Stimulated activated CD8-positive, alpha-beta memory T cell treated with anti-CD3 and anti-CD28 coated beads, Interleukin-2, amount 100 ng/mL, for 1 hour (primary cell): ENCODE measurements at regions not wholly inside any gene's neighbourhood (a gene's known extent, or its start where the extent isn't known, plus 50 kb on each side); places are given as distances from the start of the nearest gene placed in this dataset.

ENCODE experiments used
- DNase-seq, 2 donors: peaks; one replicate each; pipeline ENCODE4 v3.0.0-alpha.2; 2020; ENCODE audit warnings: low read depth in 2 of 2

DNA sequence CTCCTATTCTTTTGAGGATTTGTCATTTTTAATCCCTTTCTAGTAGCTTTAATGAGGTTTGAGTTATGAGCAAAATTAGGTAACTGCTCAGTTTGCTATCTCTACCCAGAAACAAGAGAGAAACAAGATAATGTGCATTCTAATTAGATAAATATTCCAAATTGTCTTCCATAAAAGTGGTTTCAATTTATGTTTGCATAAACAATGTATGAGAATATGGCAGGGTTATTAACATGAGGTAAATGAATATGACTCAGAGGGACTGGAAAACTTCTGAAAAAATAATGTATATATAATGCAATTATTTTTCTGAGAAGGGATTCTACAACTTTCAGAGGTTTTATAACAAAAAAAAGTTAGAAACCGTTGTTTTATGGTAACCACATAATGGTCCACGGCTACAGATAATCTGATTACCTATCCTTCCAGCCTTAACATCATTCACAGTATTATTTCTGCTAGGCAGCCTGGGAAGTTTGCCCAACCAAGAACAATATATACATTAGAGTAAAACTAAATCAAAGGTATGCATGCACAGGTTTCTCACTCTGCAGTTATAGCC lies 101.2 kb downstream of the CRPPA start:
- DNase-seq = no peak

GRCh38 chr7:16318989-16319915 lies 102.1 kb downstream of the CRPPA start:
- no peak for DNase-seq

DNA sequence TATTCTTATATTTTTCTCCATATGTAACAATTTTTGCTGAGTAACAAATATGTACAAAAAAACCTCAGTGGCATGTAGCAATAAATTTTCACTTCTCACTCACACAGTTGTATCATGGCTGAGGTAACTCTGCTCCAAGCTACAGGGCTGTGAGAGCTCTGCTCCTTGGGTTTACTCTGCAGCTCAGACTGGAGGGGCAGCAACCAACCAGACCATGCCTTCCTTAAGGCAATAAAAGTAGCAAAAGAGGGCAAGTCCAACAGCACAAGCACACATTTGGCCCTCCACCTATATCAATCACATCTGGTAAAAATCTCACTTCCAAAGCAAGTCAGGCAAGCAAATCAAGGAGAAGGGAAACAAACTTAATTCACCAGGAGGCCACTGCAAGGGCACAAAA lies 102.9 kb downstream of the CRPPA start:
- no peak for DNase-seq

DNA sequence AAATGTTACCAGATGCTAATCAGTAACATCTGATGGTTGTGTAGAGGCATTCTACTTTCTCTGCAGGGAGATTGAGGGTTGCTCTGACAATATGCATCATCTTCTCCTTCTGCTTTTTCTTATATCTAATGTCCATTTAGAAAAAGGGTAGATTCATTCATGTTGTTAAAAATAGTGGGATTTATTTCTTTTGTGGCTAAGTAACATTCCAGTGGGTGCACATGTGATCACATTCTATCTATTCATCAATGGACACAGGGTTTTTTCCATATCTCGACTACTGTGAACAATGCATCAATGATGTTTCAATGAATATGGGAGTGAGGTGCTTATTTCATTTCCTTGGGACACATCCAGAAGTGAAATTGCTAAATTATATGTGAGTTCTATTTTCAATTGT lies 103.9 kb downstream of the CRPPA start:
- no peak for DNase-seq

GRCh38 chr7:16315280-16315679 lies 106.1 kb downstream of the CRPPA start:
- DNase-seq = no peak

- no peak for DNase-seq
Measured at GRCh38 chr7:16309129-16309528, 112.2 kb downstream of the CRPPA start.

DNA sequence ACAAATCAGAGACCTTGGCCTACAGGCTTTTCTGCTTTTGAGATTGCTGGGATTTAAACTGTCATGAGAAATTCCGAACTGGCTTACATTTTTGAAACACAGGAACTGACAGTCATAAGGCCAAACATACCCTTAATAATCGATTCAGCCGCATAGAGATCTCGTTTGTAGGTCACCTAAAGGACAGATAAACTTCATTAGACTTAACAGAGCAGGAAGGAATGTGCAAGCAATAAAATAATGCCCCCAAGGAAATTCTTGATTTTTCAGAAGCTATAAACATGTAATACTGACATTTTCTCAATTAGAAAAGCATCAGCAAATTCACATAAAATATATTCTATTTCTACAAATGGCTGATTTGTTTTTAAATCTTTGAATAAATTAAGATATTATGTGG lies 120.0 kb downstream of the CRPPA start:
- no peak for DNase-seq

GRCh38 chr7:16300361-16300895 lies 120.9 kb downstream of the CRPPA start:
- DNase-seq = no peak

DNA sequence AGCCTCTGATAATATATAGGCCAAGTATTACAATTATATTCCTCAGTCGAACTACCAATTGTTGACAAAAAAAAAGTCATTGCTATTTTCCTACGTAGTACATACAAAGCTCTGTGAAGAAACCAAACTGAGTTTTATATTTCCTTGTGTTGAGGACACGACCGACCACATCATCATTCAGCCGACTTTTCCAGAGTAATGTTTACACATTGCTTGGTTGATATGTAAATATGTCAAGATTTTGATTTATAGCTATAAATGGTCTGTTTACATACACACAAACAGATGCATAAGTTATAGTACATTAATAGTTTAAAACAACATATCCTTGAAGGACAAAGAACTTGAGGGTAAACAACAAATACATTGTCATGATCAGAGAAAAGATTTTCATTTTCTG lies 121.5 kb downstream of the CRPPA start:
- no peak for DNase-seq

DNA sequence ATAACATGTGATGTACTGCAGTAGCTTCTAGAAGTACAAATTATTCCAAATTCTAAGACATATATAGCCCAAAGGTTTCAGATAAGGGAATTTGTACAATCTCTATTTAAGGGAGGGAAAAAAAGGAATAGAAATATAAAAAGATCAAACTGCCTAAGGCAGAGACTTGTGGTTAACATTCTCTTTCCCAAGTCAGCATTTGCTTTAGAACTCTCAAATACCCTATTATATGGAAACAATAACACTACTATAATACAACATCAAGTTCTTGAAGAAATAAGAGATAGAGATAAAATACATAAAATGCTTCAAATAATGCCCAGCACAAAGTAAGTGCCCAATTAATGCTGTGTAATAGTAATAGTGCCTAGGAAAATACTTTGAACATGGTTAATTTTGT lies 123.1 kb downstream of the CRPPA start:
- DNase-seq = no peak

- no peak for DNase-seq
Measured at GRCh38 chr7:16295558-16295957, 125.8 kb downstream of the CRPPA start.

- DNase-seq = no peak
Measured at GRCh38 chr7:16293669-16294425, 127.5 kb downstream of the CRPPA start.

- no peak for DNase-seq
Measured at GRCh38 chr7:16284581-16284980, 136.8 kb downstream of the CRPPA start.

GRCh38 chr7:16278167-16278787 lies 143.1 kb downstream of the CRPPA start:
- DNase-seq = no peak

GRCh38 chr7:16271990-16272665 lies 149.2 kb downstream of the CRPPA start:
- no peak for DNase-seq

GRCh38 chr7:16271355-16271915 lies 149.9 kb downstream of the CRPPA start:
- no peak for DNase-seq

- DNase-seq = no peak
Measured at GRCh38 chr7:16270844-16271243, 150.5 kb downstream of the CRPPA start.

DNA sequence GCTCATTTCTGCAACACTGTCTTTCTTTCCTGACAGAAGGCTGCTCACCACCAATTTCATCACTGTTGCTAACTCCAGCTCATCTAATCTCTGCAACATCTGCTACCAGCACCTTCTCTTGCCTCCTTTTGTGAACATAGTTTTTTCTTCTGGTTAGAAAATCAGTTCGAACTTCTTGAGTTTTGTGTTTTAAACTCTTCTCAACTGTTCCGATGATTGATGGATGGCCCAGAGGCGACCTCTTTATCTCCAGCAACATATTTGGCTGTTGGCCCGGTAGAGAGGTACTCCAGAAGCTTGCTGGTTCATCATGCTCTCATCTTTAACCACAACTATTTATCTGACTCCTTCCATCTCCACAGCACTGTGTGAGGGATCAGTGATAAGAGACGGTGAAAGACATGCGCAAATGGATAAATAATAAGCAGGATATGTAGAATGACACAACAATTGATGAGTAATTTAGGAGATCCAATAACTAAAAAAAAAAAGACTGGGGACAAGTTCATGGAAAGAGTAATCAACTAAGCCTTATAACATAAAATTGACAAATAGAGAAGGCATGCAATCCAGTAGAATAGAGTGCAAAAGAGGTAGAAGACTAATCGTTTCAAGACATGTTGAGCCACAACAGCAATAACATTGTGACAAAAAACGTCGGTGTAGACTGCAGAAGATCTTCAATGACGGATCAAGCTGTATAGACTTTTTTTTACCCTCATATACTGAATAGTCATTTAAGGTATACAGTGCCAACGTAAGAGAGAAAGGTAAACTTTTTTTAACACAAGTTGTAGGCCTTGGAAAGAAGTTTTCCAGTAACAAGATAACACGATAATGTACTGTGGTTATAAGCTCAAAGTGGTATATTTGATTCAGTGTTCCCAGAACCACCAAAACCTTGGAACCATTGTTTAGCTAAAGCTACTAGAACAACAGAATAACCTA lies 152.2 kb downstream of the CRPPA start:
- DNase-seq = no peak

- DNase-seq = no peak
Measured at GRCh38 chr7:16267953-16268820, 153.2 kb downstream of the CRPPA start.
